Endothelial cell of hepatic sinusoid (primary cell): ENCODE measurements at regions not wholly inside any gene's neighbourhood (a gene's known extent, or its start where the extent isn't known, plus 50 kb on each side); places are given as distances from the start of the nearest gene placed in this dataset.

Experiments used
- in situ Hi-C: cut with HindIII; loops from 2 replicates; pipeline ENCODE4 v1.10.0; 2017; ENCODE audit warnings: low sequenced_read_pairs

DNA sequence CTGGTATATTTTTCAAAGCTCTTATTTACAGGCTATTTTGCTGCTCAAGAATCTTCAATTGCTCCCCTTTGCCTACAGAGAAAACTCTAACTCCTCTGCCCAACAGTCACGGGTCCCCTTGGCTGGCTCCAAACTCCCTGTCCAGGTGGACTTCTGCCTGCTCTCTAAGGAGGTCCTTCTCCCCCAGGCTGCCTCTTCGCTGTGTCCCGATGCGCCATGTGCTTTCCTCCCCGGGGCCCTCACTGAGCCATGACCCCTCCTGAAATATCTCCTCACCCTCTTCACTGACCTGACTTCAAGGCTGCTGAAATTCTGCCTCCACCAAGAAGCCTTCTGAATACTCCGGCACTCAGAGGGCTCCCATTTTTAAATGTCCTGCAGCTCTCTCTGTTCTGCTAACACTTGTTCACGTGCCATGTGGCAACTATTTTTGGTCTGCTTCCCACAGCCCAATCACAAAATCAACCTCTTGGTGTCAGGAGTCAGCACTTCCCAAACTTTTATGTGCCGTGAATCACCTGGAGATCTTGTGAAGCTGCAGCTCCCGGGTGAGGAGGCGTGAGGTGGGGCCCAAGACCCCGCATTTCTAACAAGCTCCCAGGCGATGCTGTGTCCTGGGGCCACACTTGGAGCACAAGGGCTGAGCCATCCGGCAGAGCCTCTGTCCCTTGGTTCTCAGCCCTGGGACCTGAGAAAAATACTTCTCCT is 85.7 kb upstream of the COL13A1 start:
- in situ Hi-C loops: no loop called here

DNA sequence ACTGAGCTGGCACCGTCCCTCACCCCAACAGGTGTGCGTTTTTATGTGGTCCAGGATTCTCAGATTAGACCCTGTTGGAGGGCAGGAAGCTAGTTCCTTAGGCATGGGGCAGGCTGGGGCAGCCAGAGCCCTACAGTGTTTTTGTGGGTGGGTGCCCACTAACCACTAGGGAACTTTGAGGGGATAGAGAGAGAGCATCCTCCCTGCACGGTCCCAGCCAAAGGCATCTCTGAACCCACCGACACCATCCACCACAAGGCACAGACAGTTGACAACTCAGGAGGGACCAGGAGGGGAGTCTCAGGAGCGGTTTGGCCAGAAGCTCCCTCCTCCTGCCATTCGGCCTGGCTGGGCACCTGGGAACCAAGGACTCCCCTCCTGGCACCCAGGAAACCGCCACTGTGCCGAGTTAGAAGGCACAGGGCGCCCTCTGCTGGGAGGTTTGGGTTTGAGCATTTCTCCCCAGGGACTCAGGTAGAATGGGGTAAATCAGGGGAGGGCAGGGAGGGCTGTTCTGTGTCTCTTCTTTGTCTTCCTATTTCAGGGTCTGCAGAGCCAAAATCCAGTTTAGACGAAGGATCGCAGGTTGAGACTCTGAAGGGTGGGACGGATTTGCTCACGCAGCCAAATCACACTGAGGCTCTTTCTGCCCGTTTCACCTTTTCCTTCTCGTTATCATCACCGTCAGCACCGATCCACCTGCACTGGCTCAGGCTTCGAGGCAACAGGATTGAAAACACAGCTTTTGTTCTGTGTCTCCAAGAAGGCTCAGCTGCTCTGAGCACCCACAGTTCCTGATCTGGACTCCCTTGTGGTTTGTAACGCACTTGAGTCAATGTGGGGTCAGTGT is 84.8 kb upstream of the COL13A1 start:
- in situ Hi-C loops: no loop called here

GRCh38 chr10:69718951-69719350 is 82.8 kb upstream of the COL13A1 start:
- in situ Hi-C loops: no loop called here

GRCh38 chr10:69721690-69722310 is 79.9 kb upstream of the COL13A1 start:
- in situ Hi-C loops: no loop called here

DNA sequence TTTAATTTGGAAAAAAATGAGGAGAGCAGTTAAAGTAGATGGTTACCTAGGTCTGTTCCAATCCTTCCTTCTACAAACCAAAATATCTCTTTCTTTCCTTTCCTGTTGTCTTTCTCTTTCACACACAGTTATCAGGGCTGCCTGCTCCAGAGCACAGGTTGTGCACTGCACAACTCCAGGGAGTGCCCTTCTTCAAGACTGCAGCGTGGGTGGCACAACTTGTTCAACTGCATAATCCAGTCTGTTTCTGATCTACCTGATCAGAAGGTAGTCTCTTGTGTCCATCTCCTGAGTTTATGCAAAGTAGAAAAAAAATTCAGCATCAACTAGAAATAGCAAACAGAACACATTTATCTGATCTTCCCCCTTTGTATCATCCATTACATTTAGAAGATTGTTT is 78.1 kb upstream of the COL13A1 start:
- in situ Hi-C loops: no loop called here

- in situ Hi-C loops: no loop called here
These were observed 74.9 kb upstream of the COL13A1 start for GRCh38 chr10:69726850-69727249.

GRCh38 chr10:69728335-69728870 is 73.3 kb upstream of the COL13A1 start:
- in situ Hi-C loops: no loop called here

DNA sequence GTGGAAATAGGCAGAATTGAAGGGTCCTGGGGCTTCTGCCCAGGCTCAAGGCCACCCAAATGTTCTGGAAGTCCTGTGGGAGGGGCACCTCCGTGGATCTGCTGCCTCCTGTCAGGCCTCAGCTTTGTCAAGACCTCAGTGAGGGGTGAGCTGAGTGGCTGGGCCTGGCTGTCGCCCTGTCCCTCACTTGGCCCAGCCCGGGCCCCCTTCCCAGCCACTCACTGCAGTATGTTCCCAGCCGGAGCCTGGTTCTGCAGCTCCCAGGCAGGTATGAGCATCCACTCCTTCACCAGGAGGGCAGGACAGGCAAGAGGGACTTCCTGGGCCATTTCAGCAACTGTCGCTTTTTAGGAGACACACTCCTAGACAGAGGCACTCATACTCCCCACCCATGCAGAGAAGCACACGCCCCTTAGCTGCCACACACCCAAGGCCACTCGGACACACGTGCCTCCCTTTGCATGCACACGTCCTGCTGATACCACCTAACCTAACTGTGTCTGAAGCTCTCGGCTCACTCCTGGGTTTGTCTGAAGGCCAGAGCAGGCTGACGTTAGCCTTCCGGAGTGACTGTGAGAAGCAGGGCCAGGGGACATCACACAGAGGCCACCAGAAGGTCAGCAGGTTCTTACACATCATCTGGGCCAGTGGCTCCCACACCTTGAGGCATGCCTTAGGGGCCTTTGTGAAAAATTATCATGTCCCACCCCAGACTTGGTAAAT is 72.2 kb upstream of the COL13A1 start:
- in situ Hi-C loops: no loop called here

DNA sequence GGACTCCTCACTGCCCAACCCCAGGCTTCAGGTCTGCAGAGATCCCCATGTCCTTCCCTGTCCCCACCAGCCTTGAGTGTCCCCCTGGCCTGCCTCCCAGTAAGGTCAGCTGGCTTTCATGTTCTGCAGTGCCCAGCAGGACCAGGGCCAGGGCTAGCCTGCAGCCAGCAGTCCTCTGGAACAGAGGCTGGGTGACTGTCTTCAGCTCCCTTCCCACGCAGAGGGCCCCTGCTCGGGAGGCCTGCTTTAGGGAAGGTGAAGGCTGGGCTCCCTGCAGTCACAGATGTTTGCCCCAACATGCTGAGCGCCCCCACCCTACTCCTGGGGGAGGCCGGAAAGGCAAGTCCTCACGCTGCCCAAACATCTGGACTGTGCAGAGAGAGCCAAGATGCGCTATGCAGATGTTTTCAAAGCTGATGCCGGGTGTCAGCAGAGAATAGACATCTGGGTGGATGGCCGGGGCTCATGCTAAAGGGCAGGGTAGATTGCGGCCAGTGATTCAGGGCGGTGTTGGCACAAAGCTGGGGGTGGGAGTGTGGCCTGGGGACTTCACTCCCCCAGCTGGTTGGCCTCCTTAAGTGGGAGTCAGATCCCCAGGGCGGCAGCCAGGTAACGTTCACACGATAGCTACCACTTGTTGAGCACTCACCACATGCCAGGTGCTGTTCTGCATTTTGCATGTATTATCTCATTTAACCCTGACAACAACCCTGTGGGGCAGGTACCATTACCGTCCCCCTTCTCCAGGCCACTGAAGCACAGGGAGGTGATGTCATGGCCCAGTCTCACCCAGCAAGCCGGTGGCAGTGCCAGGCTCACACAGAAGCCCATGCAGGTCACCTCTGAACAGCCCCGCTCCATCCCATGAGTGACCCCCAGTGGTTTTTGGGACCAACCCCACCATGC is 71.2 kb upstream of the COL13A1 start:
- in situ Hi-C loops: no loop called here

- in situ Hi-C loops: no loop called here
These were observed 70.5 kb upstream of the COL13A1 start for GRCh38 chr10:69731184-69731583.

GRCh38 chr10:69731698-69732097 is 70.0 kb upstream of the COL13A1 start:
- in situ Hi-C loops: no loop called here

DNA sequence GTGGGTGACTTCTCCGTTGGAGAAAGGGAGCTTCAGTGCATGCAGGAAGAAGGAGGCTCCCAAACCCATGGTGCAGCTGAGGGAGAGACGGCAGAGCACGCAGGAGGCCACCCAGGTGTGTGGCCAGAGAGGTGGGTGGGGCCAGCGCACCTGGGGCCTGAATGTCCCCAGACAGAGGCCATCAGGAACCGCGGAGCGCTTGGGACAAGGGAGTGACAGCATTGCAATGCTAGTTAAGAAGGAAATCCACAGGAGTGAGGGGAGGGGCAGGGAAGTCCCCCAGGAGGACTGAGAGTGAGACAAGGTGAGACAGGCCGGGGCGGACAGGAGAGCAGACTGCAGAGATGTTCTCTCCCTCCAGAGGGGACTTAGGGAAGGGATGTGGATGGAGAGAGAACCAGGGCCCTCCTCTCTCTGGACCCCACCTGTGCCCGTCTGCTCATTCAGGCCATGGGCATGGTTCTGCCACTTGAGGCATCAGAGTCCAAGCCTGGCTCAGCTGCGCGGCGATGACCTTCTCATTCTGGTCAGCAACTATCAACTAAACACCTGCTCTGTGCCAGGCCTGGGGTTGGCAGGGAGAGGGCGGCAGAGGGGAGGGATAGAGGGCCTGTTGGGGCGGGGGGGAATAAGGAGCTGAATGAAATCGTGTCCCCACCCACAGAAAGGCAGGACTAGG is 69.4 kb upstream of the COL13A1 start:
- in situ Hi-C loops: no loop called here

DNA sequence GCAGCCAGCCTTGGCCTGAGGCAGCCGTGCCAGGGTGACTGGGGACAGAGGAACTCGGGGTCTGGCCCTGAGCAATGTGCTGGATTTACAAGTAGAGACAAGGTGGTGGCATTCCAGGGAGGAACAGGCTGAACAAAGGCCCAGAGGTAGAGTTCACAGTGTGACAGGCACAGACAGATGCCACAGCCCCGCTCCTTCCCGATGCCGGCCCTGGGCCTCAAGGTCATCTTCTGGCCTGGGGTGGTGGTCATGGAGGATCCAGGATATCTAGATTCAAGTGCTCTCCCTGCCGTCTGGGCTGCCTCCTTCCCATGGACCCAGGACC is 68.9 kb upstream of the COL13A1 start:
- in situ Hi-C loops: no loop called here

- in situ Hi-C loops: no loop called here
These were observed 67.9 kb upstream of the COL13A1 start for GRCh38 chr10:69733791-69734261.

GRCh38 chr10:69734416-69734796 is 67.3 kb upstream of the COL13A1 start:
- in situ Hi-C loops: no loop called here

GRCh38 chr10:69734797-69735468 is 66.8 kb upstream of the COL13A1 start:
- in situ Hi-C loops: no loop called here

- in situ Hi-C loops: no loop called here
These were observed 64.6 kb upstream of the COL13A1 start for GRCh38 chr10:69736886-69737641.

GRCh38 chr10:69738071-69738470 is 63.6 kb upstream of the COL13A1 start:
- in situ Hi-C loops: no loop called here
